H9 (cell line): ENCODE measurements at regions not wholly inside any gene's neighbourhood (a gene's known extent, or its start where the extent isn't known, plus 50 kb on each side); places are given as distances from the start of the nearest gene placed in this dataset.

Experiments used
- DNase-seq: peaks from one replicate; pipeline ENCODE4 v3.0.0-alpha.2; 2017
- H2AFZ ChIP-seq: one replicate; pipeline ENCODE4 v1.6.1; 2013; ENCODE audit warnings: mild to moderate bottlenecking, low read length, control low read depth, moderate library complexity
- H2AK5ac ChIP-seq: 2 replicates; pipeline ENCODE4 v1.6.1; 2013; ENCODE audit warnings: low read length, control low read depth, mixed read lengths; ENCODE audit not compliant: insufficient read length
- H2BK120ac ChIP-seq: one replicate; pipeline ENCODE4 v1.6.1; 2013; ENCODE audit warnings: low read depth, mild to moderate bottlenecking, low read length, control low read depth, inconsistent platforms; ENCODE audit not compliant: poor library complexity, severe bottlenecking
- H2BK12ac ChIP-seq: 2 replicates; pipeline ENCODE4 v1.6.1; 2013; ENCODE audit warnings: low read length, control low read depth, mixed read lengths, low read depth; ENCODE audit not compliant: insufficient read length
- H2BK15ac ChIP-seq: 2 replicates; pipeline ENCODE4 v1.6.1; 2013; ENCODE audit warnings: low read depth, low read length, control low read depth
- H2BK20ac ChIP-seq: one replicate; pipeline ENCODE4 v1.6.1; 2013; ENCODE audit warnings: low read depth, mild to moderate bottlenecking, low read length, control low read depth, inconsistent platforms; ENCODE audit not compliant: poor library complexity, severe bottlenecking
- H2BK5ac ChIP-seq: 2 replicates; pipeline ENCODE4 v1.6.1; 2013; ENCODE audit warnings: low read length, control low read depth, mixed read lengths; ENCODE audit not compliant: insufficient read length
- H3K14ac ChIP-seq: 2 replicates; pipeline ENCODE4 v1.6.1; 2013; ENCODE audit warnings: low read length, control low read depth; ENCODE audit not compliant: insufficient read depth
- H3K18ac ChIP-seq: 2 replicates; pipeline ENCODE4 v1.6.1; 2013; ENCODE audit warnings: low read depth, mild to moderate bottlenecking, mixed read lengths, low read length, control low read depth; ENCODE audit not compliant: insufficient read length
- H3K23ac ChIP-seq: 2 replicates; pipeline ENCODE4 v1.6.1; 2013; ENCODE audit warnings: low read length, control low read depth, mixed read lengths, low read depth; ENCODE audit not compliant: insufficient read length
- H3K23me2 ChIP-seq: 2 replicates; pipeline ENCODE4 v1.6.1; 2013; ENCODE audit warnings: low read depth, mild to moderate bottlenecking, mixed read lengths, low read length, control low read depth; ENCODE audit not compliant: insufficient read length, poor library complexity, severe bottlenecking
- H3K27ac ChIP-seq: 2 replicates; pipeline ENCODE4 v1.5.1; 2013; ENCODE audit warnings: low read length, control low read depth, mixed read lengths, low read depth; ENCODE audit not compliant: insufficient read length
- H3K27me3 ChIP-seq: 2 replicates; pipeline ENCODE4 v1.6.1; 2013; ENCODE audit warnings: low read length, control low read depth, inconsistent platforms; ENCODE audit not compliant: insufficient read depth
- H3K4ac ChIP-seq: 2 replicates; pipeline ENCODE4 v1.6.1; 2013; ENCODE audit warnings: low read depth, mild to moderate bottlenecking, control low read depth, inconsistent platforms, low read length, moderate library complexity
- H3K4me1 ChIP-seq: 2 replicates; pipeline ENCODE4 v1.6.1; 2013; ENCODE audit warnings: low read length, control low read depth, inconsistent platforms; ENCODE audit not compliant: insufficient read depth
- H3K4me2 ChIP-seq: 2 replicates; pipeline ENCODE4 v1.6.1; 2013; ENCODE audit warnings: low read length, control low read depth, mixed read lengths; ENCODE audit not compliant: insufficient read length, insufficient read depth
- H3K56ac ChIP-seq: 2 replicates; pipeline ENCODE4 v1.6.1; 2013; ENCODE audit warnings: low read depth, mild to moderate bottlenecking, mixed read lengths, low read length, control low read depth; ENCODE audit not compliant: insufficient read length
- H3K79me1 ChIP-seq: 2 replicates; pipeline ENCODE4 v1.6.1; 2013; ENCODE audit warnings: low read depth, mild to moderate bottlenecking, moderate library complexity, low read length, control low read depth, inconsistent platforms; ENCODE audit not compliant: insufficient read depth, poor library complexity, severe bottlenecking
- H3K79me2 ChIP-seq: 2 replicates; pipeline ENCODE4 v1.6.1; 2013; ENCODE audit warnings: low read length, control low read depth, inconsistent platforms; ENCODE audit not compliant: insufficient read depth
- H3K9ac ChIP-seq: 2 replicates; pipeline ENCODE4 v1.6.1; 2013; ENCODE audit warnings: low read length, control low read depth, mixed read lengths; ENCODE audit not compliant: insufficient read length; ENCODE audit errors: extremely low read depth
- H3K9me3 ChIP-seq: one replicate; pipeline ENCODE4 v1.6.1; 2013; ENCODE audit warnings: low read depth, low read length, inconsistent platforms; ENCODE audit not compliant: control insufficient read depth
- H3T11ph ChIP-seq: one replicate; pipeline ENCODE4 v1.6.1; 2013; ENCODE audit warnings: mild to moderate bottlenecking, low read length, control low read depth, inconsistent platforms
- H4K20me1 ChIP-seq: one replicate; pipeline ENCODE4 v1.6.1; 2013; ENCODE audit not compliant: control insufficient read depth, insufficient read length, insufficient read depth
- H4K5ac ChIP-seq: 2 replicates; pipeline ENCODE4 v1.6.1; 2013; ENCODE audit warnings: low read depth, mild to moderate bottlenecking, mixed read lengths, low read length, control low read depth; ENCODE audit not compliant: insufficient read length
- H4K8ac ChIP-seq: replicated peaks from 2 replicates; pipeline ENCODE4 v1.6.1; 2013; ENCODE audit warnings: low read length, control low read depth, mixed read lengths, low read depth; ENCODE audit not compliant: insufficient read length
- H4K91ac ChIP-seq: 2 replicates; pipeline ENCODE4 v1.6.1; 2013; ENCODE audit warnings: low read depth, mild to moderate bottlenecking, moderate library complexity, mixed read lengths, low read length, control low read depth; ENCODE audit not compliant: insufficient read length
- H3K27ac Mint-ChIP-seq, 3 experiments: 2 replicates in 2 of 3; 3 replicates in 1 of 3; pipeline ENCODE4 v1.8.0; 2020 to 2021; ENCODE audit warnings: mixed read lengths in 3 of 3, mild to moderate bottlenecking in 1 of 3, moderate library complexity in 1 of 3
- H3K27me3 Mint-ChIP-seq: 2 replicates; pipeline ENCODE4 v1.8.0; 2021; ENCODE audit warnings: low read depth, mild to moderate bottlenecking, moderate library complexity, mixed read lengths
- H3K36me3 Mint-ChIP-seq, 3 experiments: 2 replicates in 2 of 3; 3 replicates in 1 of 3; pipeline ENCODE4 v1.8.0; 2020 to 2021; ENCODE audit warnings: low read depth in 3 of 3, mixed read lengths in 3 of 3; ENCODE audit not compliant: insufficient read depth in 1 of 3
- H3K4me1 Mint-ChIP-seq, 2 experiments: 2 replicates each; pipeline ENCODE4 v1.8.0; 2020; ENCODE audit warnings: mixed read lengths in 2 of 2
- H3K4me3 Mint-ChIP-seq, 2 experiments: 2 replicates in 1 of 2; 3 replicates in 1 of 2; pipeline ENCODE4 v1.8.0; 2020 to 2021; ENCODE audit warnings: mild to moderate bottlenecking in 2 of 2, mixed read lengths in 2 of 2, moderate library complexity in 1 of 2
- H3K9me3 Mint-ChIP-seq, 2 experiments: 2 replicates in 1 of 2; 3 replicates in 1 of 2; pipeline ENCODE4 v1.8.0; 2020; ENCODE audit warnings: mild to moderate bottlenecking in 2 of 2, mixed read lengths in 2 of 2, moderate library complexity in 1 of 2
- WGBS: extraction: QIAGEN DNeasy Blood & Tissue Kit; methylation state at CpG from one replicate; pipeline ENCODE4 v1.1.7; 2013; ENCODE audit warnings: missing lambda C conversion rate, low lambda C conversion rate, mixed read lengths; ENCODE audit not compliant: insufficient read length; ENCODE audit errors: extremely low coverage; 5-methylcytosine and 5-hydroxymethylcytosine counted together
- TF ChIP-seq, protein P1 (sequence below): fragments of 200-600 bp; sonication (generic); conservative IDR thresholded peaks from 3 replicates; pipeline ENCODE4 v1.8.0; 2021; ENCODE audit warnings: antibody characterized with exemption, mild to moderate bottlenecking

- Histone ChIP-seq H3K9ac (no peak overlapping the region), H2BK5ac (no peak overlapping the region), H3K4me1 (no peaks in the 10 kb centered on the region), H2BK120ac (no peak overlapping the region), H4K5ac (no peak overlapping the region), H3K27ac (no peak overlapping the region), H3K23me2 (no peaks in the 10 kb centered on the region), H4K20me1 (no peaks in the 10 kb centered on the region), H3K56ac (no peak overlapping the region), H3K27me3 (no peaks in the 10 kb centered on the region), H3K18ac (no peak overlapping the region), H4K91ac (no peak overlapping the region), H3K4ac (no peak overlapping the region), H3T11ph (no peak overlapping the region), H2BK15ac (no peak overlapping the region), H3K23ac (no peak overlapping the region), H4K8ac (no peak overlapping the region), H2BK12ac (no peak overlapping the region), H3K4me2 (no peak overlapping the region), H3K14ac (no peak overlapping the region), H3K9me3 (no peaks in the 10 kb centered on the region), H2AFZ (no peak overlapping the region), H2AK5ac (no peak overlapping the region), H2BK20ac (no peak overlapping the region), H3K79me2 (no peaks in the 10 kb centered on the region), H3K79me1 (no peaks in the 10 kb centered on the region)
- H3K27me3 Mint-ChIP-seq = no peaks in the 10 kb centered on the region
- peaks cover 0 to 4% (median 1%) of the 10 kb centered on the region in 3 experiments; a peak in 4 of 7 replicates for H3K36me3 Mint-ChIP-seq
- TF ChIP-seq, protein P1, sequence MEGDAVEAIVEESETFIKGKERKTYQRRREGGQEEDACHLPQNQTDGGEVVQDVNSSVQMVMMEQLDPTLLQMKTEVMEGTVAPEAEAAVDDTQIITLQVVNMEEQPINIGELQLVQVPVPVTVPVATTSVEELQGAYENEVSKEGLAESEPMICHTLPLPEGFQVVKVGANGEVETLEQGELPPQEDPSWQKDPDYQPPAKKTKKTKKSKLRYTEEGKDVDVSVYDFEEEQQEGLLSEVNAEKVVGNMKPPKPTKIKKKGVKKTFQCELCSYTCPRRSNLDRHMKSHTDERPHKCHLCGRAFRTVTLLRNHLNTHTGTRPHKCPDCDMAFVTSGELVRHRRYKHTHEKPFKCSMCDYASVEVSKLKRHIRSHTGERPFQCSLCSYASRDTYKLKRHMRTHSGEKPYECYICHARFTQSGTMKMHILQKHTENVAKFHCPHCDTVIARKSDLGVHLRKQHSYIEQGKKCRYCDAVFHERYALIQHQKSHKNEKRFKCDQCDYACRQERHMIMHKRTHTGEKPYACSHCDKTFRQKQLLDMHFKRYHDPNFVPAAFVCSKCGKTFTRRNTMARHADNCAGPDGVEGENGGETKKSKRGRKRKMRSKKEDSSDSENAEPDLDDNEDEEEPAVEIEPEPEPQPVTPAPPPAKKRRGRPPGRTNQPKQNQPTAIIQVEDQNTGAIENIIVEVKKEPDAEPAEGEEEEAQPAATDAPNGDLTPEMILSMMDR = no peak
- no peak for DNase-seq
- WGBS = no CpG with 5 or more reads among the region's 1 CpG
- peaks cover 0 to 6% of the 10 kb centered on the region in 2 experiments; a peak in 1 of 4 replicates for H3K4me1 Mint-ChIP-seq
- H3K27ac Mint-ChIP-seq = no peak overlapping the region
- H3K4me3 Mint-ChIP-seq = no peak overlapping the region
- H3K9me3 Mint-ChIP-seq = peaks cover 4% of the 10 kb centered on the region in 2 experiments; a peak in 3 of 5 replicates
Measured at GRCh38 chr6:139693735-139694134, 319.3 kb upstream of the CITED2 start.
